ENCODE measurements at regions not wholly inside any gene's neighbourhood (a gene's known extent, or its start where the extent isn't known, plus 50 kb on each side); places are given as distances from the start of the nearest gene placed in this dataset.

GRCh38 chr11:39674024-39674423 lies 1785.4 kb downstream of the LRRC4C start:
- TF ChIP-seq, protein P1, sequence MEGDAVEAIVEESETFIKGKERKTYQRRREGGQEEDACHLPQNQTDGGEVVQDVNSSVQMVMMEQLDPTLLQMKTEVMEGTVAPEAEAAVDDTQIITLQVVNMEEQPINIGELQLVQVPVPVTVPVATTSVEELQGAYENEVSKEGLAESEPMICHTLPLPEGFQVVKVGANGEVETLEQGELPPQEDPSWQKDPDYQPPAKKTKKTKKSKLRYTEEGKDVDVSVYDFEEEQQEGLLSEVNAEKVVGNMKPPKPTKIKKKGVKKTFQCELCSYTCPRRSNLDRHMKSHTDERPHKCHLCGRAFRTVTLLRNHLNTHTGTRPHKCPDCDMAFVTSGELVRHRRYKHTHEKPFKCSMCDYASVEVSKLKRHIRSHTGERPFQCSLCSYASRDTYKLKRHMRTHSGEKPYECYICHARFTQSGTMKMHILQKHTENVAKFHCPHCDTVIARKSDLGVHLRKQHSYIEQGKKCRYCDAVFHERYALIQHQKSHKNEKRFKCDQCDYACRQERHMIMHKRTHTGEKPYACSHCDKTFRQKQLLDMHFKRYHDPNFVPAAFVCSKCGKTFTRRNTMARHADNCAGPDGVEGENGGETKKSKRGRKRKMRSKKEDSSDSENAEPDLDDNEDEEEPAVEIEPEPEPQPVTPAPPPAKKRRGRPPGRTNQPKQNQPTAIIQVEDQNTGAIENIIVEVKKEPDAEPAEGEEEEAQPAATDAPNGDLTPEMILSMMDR (IDR thresholded peaks at IDR 0.05; ENCODE audit: low read length), result no peak
- no peak for TF ChIP-seq EZH2 (optimal IDR thresholded peaks at IDR 0.05; ENCODE audit: low read depth, low read length)
